Neural progenitor cell (in vitro differentiated cells): ENCODE measurements at regions not wholly inside any gene's neighbourhood (a gene's known extent, or its start where the extent isn't known, plus 50 kb on each side); places are given as distances from the start of the nearest gene placed in this dataset.

ENCODE experiments used
- DNase-seq: peaks from one replicate; pipeline ENCODE4 v3.0.0-alpha.2; 2016; ENCODE audit warnings: low spot score
- H2AFZ ChIP-seq: fragments of 200-600 bp; sonication (generic); replicated peaks from 2 replicates; pipeline ENCODE4 v1.6.1; 2016; ENCODE audit warnings: antibody characterized with exemption
- H3F3A ChIP-seq: fragments of 200-600 bp; sonication (generic); 2 replicates; pipeline ENCODE4 v1.6.1; 2016; ENCODE audit warnings: antibody characterized with exemption, low read depth
- H3K27ac ChIP-seq: fragments of 200-600 bp; sonication (generic); 2 replicates; pipeline ENCODE4 v1.5.1; 2016; ENCODE audit warnings: mild to moderate bottlenecking
- H3K27me3 ChIP-seq: fragments of 200-600 bp; sonication (generic); 2 replicates; pipeline ENCODE4 v1.6.1; 2016; ENCODE audit warnings: mild to moderate bottlenecking, moderate library complexity
- H3K36me3 ChIP-seq: fragments of 200-600 bp; sonication (generic); 2 replicates; pipeline ENCODE4 v1.5.1; 2016
- H3K4me1 ChIP-seq: fragments of 200-600 bp; sonication (generic); 2 replicates; pipeline ENCODE4 v1.6.1; 2016; ENCODE audit warnings: mixed run types
- H3K4me2 ChIP-seq: fragments of 200-600 bp; sonication (generic); 2 replicates; pipeline ENCODE4 v1.6.1; 2016
- H3K4me3 ChIP-seq: fragments of 200-600 bp; sonication (generic); 2 replicates; pipeline ENCODE4 v1.5.1; 2016
- H3K79me2 ChIP-seq: fragments of 200-600 bp; sonication (generic); 2 replicates; pipeline ENCODE4 v1.6.1; 2016; ENCODE audit warnings: low read depth
- H3K9ac ChIP-seq: fragments of 200-600 bp; sonication (generic); 2 replicates; pipeline ENCODE4 v1.6.1; 2016
- H3K9me3 ChIP-seq: fragments of 200-600 bp; sonication (generic); 2 replicates; pipeline ENCODE4 v1.5.1; 2016; ENCODE audit warnings: low read depth
- H4K20me1 ChIP-seq: fragments of 200-600 bp; sonication (generic); 2 replicates; pipeline ENCODE4 v1.6.1; 2016; ENCODE audit warnings: low read depth
- H3K27ac Mint-ChIP-seq: 3 replicates; pipeline ENCODE4 v1.8.0; 2021; ENCODE audit warnings: mixed read lengths
- H3K27me3 Mint-ChIP-seq: 2 replicates; pipeline ENCODE4 v1.8.0; 2022; ENCODE audit warnings: low read depth, mild to moderate bottlenecking, inconsistent platforms, moderate library complexity, mixed read lengths; ENCODE audit not compliant: insufficient read depth
- H3K36me3 Mint-ChIP-seq: 3 replicates; pipeline ENCODE4 v1.8.0; 2021; ENCODE audit warnings: mixed read lengths
- H3K4me1 Mint-ChIP-seq: 3 replicates; pipeline ENCODE4 v1.8.0; 2021; ENCODE audit warnings: mixed read lengths
- H3K4me3 Mint-ChIP-seq: 3 replicates; pipeline ENCODE4 v1.8.0; 2021; ENCODE audit warnings: mild to moderate bottlenecking, moderate library complexity, mixed read lengths
- H3K9me3 Mint-ChIP-seq: 3 replicates; pipeline ENCODE4 v1.8.0; 2020; ENCODE audit warnings: mixed read lengths
- CTCF ChIP-seq: fragments of 200-600 bp; sonication (generic); IDR thresholded peaks from 2 replicates; pipeline ENCODE4 v1.5.1; 2017; ENCODE audit warnings: antibody characterized with exemption, mild to moderate bottlenecking
- EZH2 ChIP-seq: fragments of 200-600 bp; sonication (generic); IDR thresholded peaks from 2 replicates; pipeline ENCODE4 v1.6.1; 2017; ENCODE audit warnings: antibody characterized with exemption, mild to moderate bottlenecking, moderate library complexity
- EZH2phosphoT487 ChIP-seq: fragments of 200-600 bp; sonication (generic); IDR thresholded peaks from 2 replicates; pipeline ENCODE4 v1.6.1; 2017; ENCODE audit warnings: antibody characterized with exemption

GRCh38 chr5:161115941-161116340 lies 263.9 kb upstream of the ATP10B start:
- H3K9me3 Mint-ChIP-seq: no peaks in the 10 kb centered on the region
- no peak overlapping the region for H3K27ac Mint-ChIP-seq
- no peaks in the 10 kb centered on the region for H4K20me1 ChIP-seq
- no peaks in the 10 kb centered on the region for H3K27me3 ChIP-seq
- H3K4me3 Mint-ChIP-seq: no peak overlapping the region
- no peak overlapping the region for H2AFZ ChIP-seq
- H3K36me3 ChIP-seq: no peaks in the 10 kb centered on the region
- H3K27me3 Mint-ChIP-seq: no peaks in the 10 kb centered on the region
- no peaks in the 10 kb centered on the region for H3K36me3 Mint-ChIP-seq
- no peaks in the 10 kb centered on the region for H3K9me3 ChIP-seq
- H3K4me2 ChIP-seq: no peak overlapping the region
- peaks cover 2% of the 10 kb centered on the region for H3K4me1 ChIP-seq
- H3K79me2 ChIP-seq: no peaks in the 10 kb centered on the region
- H3F3A ChIP-seq: no peaks in the 10 kb centered on the region
- TF ChIP-seq EZH2 (no peak), CTCF (no peak), EZH2phosphoT487 (no peak)
- H3K9ac ChIP-seq: no peak overlapping the region
- no peak overlapping the region for H3K4me3 ChIP-seq
- no peaks in the 10 kb centered on the region for H3K4me1 Mint-ChIP-seq
- no peak overlapping the region for H3K27ac ChIP-seq
- no peak for DNase-seq

GRCh38 chr5:161112371-161112770 lies 260.4 kb upstream of the ATP10B start:
- Histone ChIP-seq H3K27me3 (no peaks in the 10 kb centered on the region), H3K4me2 (no peak overlapping the region), H2AFZ (no peak overlapping the region), H3K9ac (no peak overlapping the region), H3K27ac (no peak overlapping the region), H3K79me2 (no peaks in the 10 kb centered on the region), H3K9me3 (no peaks in the 10 kb centered on the region), H3K4me3 (no peak overlapping the region), H4K20me1 (no peaks in the 10 kb centered on the region), H3K4me1 (peaks cover 2% of the 10 kb centered on the region), H3K36me3 (no peaks in the 10 kb centered on the region), H3F3A (no peaks in the 10 kb centered on the region)
- Mint-ChIP-seq H3K9me3 (no peaks in the 10 kb centered on the region), H3K36me3 (no peaks in the 10 kb centered on the region), H3K27me3 (no peaks in the 10 kb centered on the region), H3K27ac (no peak overlapping the region), H3K4me3 (no peak overlapping the region), H3K4me1 (peaks cover 4% of the 10 kb centered on the region)
- DNase-seq: no peak
- TF ChIP-seq CTCF: no peak
- no peak for TF ChIP-seq EZH2
- TF ChIP-seq EZH2phosphoT487: no peak

DNA sequence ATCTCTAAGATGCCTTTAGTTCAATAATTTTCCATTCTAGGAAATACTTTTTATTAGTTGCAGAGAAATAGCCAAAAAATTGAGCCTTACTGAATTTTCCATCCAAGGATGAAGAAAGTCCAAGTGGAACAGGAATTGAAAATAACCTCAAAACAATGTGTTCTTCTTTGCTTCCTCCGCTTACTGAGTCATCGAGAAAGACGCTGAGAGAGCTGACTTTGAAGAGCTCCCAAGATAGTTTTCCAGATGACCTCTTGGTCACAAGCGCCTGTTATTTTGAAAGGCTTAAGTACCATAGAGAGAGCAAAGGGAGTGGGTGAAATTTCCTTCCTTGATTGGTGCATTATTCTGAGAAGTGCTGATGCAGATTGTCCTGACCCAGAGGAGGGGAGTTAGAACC lies 253.5 kb upstream of the ATP10B start:
- H2AFZ ChIP-seq: no peak overlapping the region
- no peaks in the 10 kb centered on the region for H3K79me2 ChIP-seq
- Mint-ChIP-seq H3K4me3 (no peak overlapping the region), H3K9me3 (no peaks in the 10 kb centered on the region), H3K27me3 (no peaks in the 10 kb centered on the region), H3K4me1 (peaks cover 17% of the 10 kb centered on the region), H3K36me3 (no peaks in the 10 kb centered on the region), H3K27ac (no peak overlapping the region)
- no peaks in the 10 kb centered on the region for H3F3A ChIP-seq
- H3K9me3 ChIP-seq: no peaks in the 10 kb centered on the region
- TF ChIP-seq EZH2phosphoT487 (no peak), CTCF (no peak), EZH2 (no peak)
- no peak overlapping the region for H3K9ac ChIP-seq
- H3K27me3 ChIP-seq: no peaks in the 10 kb centered on the region
- no peak for DNase-seq
- H3K27ac ChIP-seq: no peak overlapping the region
- no peak overlapping the region for H3K4me3 ChIP-seq
- H4K20me1 ChIP-seq: no peaks in the 10 kb centered on the region
- H3K4me2 ChIP-seq: no peak overlapping the region
- H3K4me1 ChIP-seq: no peaks in the 10 kb centered on the region
- no peaks in the 10 kb centered on the region for H3K36me3 ChIP-seq

DNA sequence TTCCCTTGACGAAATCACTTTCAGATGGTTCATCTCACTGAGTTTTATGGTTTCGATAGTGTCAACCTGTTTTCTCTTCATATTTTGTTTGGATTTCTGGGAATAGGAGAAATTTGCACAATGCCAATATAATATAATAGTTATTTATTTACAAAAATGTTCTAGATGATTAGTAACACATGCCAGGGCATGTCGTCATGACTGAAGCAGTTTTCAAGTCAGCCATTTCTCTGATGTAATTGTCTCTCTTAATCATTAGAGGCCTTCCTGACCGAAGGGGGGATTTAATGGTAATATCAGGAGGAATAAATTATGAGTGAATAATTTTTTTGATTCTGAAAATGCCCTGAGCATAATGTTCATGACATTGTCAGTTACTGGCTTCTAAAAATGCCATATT lies 246.5 kb upstream of the ATP10B start:
- DNase-seq: no peak
- Histone ChIP-seq H3K27me3 (no peaks in the 10 kb centered on the region), H3K9ac (no peak overlapping the region), H4K20me1 (no peaks in the 10 kb centered on the region), H3F3A (no peaks in the 10 kb centered on the region), H3K4me2 (no peak overlapping the region), H3K27ac (no peak overlapping the region), H3K36me3 (no peaks in the 10 kb centered on the region), H3K79me2 (no peaks in the 10 kb centered on the region), H3K4me1 (no peaks in the 10 kb centered on the region), H3K9me3 (no peaks in the 10 kb centered on the region), H2AFZ (no peak overlapping the region), H3K4me3 (no peak overlapping the region)
- H3K4me3 Mint-ChIP-seq: no peak overlapping the region
- no peaks in the 10 kb centered on the region for H3K36me3 Mint-ChIP-seq
- H3K27me3 Mint-ChIP-seq: no peaks in the 10 kb centered on the region
- no peak overlapping the region for H3K27ac Mint-ChIP-seq
- no peak for TF ChIP-seq CTCF
- TF ChIP-seq EZH2: no peak
- TF ChIP-seq EZH2phosphoT487: no peak
- H3K9me3 Mint-ChIP-seq: no peaks in the 10 kb centered on the region
- H3K4me1 Mint-ChIP-seq: no peaks in the 10 kb centered on the region
